Kidney (tissue), 13 donors: ENCODE measurements at regions not wholly inside any gene's neighbourhood (a gene's known extent, or its start where the extent isn't known, plus 50 kb on each side); places are given as distances from the start of the nearest gene placed in this dataset.

Source experiments
- DNase-seq, 5 donors: peaks; one replicate each; pipeline ENCODE4 v3.0.0-alpha.2; 2013 to 2020
- FAIRE-seq: peaks from 2 replicates; lab custom pipeline; 2012; peaks lifted over from hg19 to GRCh38; lab: Jason Lieb, UNC
- H3K27ac ChIP-seq, 2 donors: one replicate each; pipeline ENCODE4 v1.7.0; 2013; ENCODE audit warnings: low read depth in 2 of 2, low read length in 2 of 2, inconsistent platforms in 1 of 2
- H3K27me3 ChIP-seq: one replicate; pipeline ENCODE4 v1.7.1; 2013; ENCODE audit warnings: low read length, inconsistent platforms; ENCODE audit not compliant: control insufficient read depth, insufficient read depth
- H3K36me3 ChIP-seq, 3 donors: one replicate each; pipeline versions ENCODE4 v1.7.0 to v1.7.1; 2013; ENCODE audit warnings: low read length in 3 of 3, control low read depth in 1 of 3, inconsistent platforms in 1 of 3; ENCODE audit not compliant: insufficient read depth in 3 of 3, control insufficient read depth in 2 of 3
- H3K4me1 ChIP-seq, 3 donors: one replicate each; pipeline versions ENCODE4 v1.7.0 to v1.7.1; 2013; ENCODE audit warnings: low read length in 3 of 3, inconsistent platforms in 1 of 3, low read depth in 1 of 3; ENCODE audit not compliant: control insufficient read depth in 2 of 3, insufficient read depth in 2 of 3
- H3K4me3 ChIP-seq, 3 donors: one replicate each; pipeline versions ENCODE4 v1.7.0 to v1.8.1; 2013; ENCODE audit warnings: low read length in 3 of 3, control low read depth in 1 of 3, inconsistent platforms in 1 of 3
- H3K9ac ChIP-seq, 3 donors: one replicate each; pipeline versions ENCODE4 v1.7.0 to v1.7.1; 2013; ENCODE audit warnings: low read length in 3 of 3, control low read depth in 1 of 3, inconsistent platforms in 1 of 3
- H3K9me3 ChIP-seq, 3 donors: one replicate each; pipeline versions ENCODE4 v1.7.0 to v1.7.1; 2013; ENCODE audit warnings: low read length in 3 of 3, control low read depth in 1 of 3, inconsistent platforms in 1 of 3; ENCODE audit not compliant: control insufficient read depth in 2 of 3, insufficient read depth in 1 of 3
- intact Hi-C: fragments of 100-400 bp; cut with DNase I; formaldehyde crosslinking; loops from one replicate; pipeline ENCODE4 v1.11.1; 2022
- TF ChIP-seq, protein P1 (sequence below): IDR thresholded peaks from 3 replicates; pipeline ENCODE4 v1.5.1; 2012; ENCODE audit warnings: mild to moderate bottlenecking, moderate library complexity, borderline replicate concordance; ENCODE audit not compliant: insufficient read depth; ENCODE audit errors: extremely low read depth
- donor health status: control.
- donor health status: control.
- donor health status: control.
- donor health status: control.
- donor health status: control.
- donor health status: DM: yes; HTN: yes; CAD: no.
- donor health status: Normal renal cell carcinoma (clear cell type).

- no peaks in the 10 kb centered on the region for H3K27me3 ChIP-seq
- TF ChIP-seq, protein P1, sequence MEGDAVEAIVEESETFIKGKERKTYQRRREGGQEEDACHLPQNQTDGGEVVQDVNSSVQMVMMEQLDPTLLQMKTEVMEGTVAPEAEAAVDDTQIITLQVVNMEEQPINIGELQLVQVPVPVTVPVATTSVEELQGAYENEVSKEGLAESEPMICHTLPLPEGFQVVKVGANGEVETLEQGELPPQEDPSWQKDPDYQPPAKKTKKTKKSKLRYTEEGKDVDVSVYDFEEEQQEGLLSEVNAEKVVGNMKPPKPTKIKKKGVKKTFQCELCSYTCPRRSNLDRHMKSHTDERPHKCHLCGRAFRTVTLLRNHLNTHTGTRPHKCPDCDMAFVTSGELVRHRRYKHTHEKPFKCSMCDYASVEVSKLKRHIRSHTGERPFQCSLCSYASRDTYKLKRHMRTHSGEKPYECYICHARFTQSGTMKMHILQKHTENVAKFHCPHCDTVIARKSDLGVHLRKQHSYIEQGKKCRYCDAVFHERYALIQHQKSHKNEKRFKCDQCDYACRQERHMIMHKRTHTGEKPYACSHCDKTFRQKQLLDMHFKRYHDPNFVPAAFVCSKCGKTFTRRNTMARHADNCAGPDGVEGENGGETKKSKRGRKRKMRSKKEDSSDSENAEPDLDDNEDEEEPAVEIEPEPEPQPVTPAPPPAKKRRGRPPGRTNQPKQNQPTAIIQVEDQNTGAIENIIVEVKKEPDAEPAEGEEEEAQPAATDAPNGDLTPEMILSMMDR = no peak
Observed at GRCh38 chr7:132023466-132023865, 467.0 kb upstream of the PODXL start.

DNA sequence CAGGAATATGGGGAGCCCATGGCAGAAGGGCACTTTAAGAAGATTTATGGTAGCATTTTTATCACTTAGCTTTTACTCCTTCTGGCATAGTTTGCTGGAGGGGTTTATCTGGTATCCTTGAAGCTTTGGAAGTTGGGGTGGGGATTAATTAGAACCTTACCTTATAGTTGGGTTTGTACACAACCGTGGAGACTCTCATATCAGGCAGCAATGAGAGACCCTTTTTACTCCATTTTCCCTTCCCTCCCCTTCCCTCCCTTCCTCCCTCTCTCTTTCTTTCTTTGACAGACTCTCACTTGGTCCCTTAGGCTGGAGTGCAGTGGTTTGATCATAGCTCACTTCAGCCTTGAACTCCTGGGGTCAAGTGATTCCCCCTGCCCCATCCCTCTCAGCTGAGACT lies 465.8 kb upstream of the PODXL start:
- H3K36me3 ChIP-seq = no peaks in the 10 kb centered on the region
- no peak overlapping the region for H3K9ac ChIP-seq
- FAIRE-seq (no peak), DNase-seq (no peak)
- TF ChIP-seq, protein P1 = no peak
- peaks cover 0 to 5% (median 0%) of the 10 kb centered on the region in 3 donors for H3K4me1 ChIP-seq
- H3K4me3 ChIP-seq = no peak overlapping the region
- no peaks in the 10 kb centered on the region for H3K27me3 ChIP-seq
- no peak overlapping the region for H3K27ac ChIP-seq
- no peaks in the 10 kb centered on the region for H3K9me3 ChIP-seq
- intact Hi-C loops = no loop called here

More at GRCh38 chr7:132023466-132023865, 467.0 kb upstream of the PODXL start:
- Histone ChIP-seq H3K36me3 (no peaks in the 10 kb centered on the region), H3K4me1 (peaks cover 0 to 5% (median 0%) of the 10 kb centered on the region in 3 donors), H3K9ac (no peak overlapping the region), H3K9me3 (no peaks in the 10 kb centered on the region), H3K27ac (no peak overlapping the region), H3K4me3 (no peak overlapping the region)
- FAIRE-seq (no peak), DNase-seq (no peak)
- intact Hi-C loops = no loop called here

GRCh38 chr7:132019703-132020102 lies 463.3 kb upstream of the PODXL start:
- FAIRE-seq = no peak
- H3K27me3 ChIP-seq = no peaks in the 10 kb centered on the region

More at GRCh38 chr7:132019703-132020102, 463.3 kb upstream of the PODXL start:
- intact Hi-C loops = no loop called here
- Histone ChIP-seq H3K9ac (no peak overlapping the region), H3K4me1 (peaks cover 0 to 5% (median 0%) of the 10 kb centered on the region in 3 donors), H3K27ac (peak overlapping the region in 1 of 2 donors; percentile 57), H3K9me3 (no peaks in the 10 kb centered on the region), H3K4me3 (no peak overlapping the region), H3K36me3 (no peaks in the 10 kb centered on the region)
- DNase-seq = peak in 1 of 5 donors; percentile 13
- TF ChIP-seq, protein P1 = no peak
